ENCODE measurements at regions not wholly inside any gene's neighbourhood (a gene's known extent, or its start where the extent isn't known, plus 50 kb on each side); places are given as distances from the start of the nearest gene placed in this dataset.

DNA sequence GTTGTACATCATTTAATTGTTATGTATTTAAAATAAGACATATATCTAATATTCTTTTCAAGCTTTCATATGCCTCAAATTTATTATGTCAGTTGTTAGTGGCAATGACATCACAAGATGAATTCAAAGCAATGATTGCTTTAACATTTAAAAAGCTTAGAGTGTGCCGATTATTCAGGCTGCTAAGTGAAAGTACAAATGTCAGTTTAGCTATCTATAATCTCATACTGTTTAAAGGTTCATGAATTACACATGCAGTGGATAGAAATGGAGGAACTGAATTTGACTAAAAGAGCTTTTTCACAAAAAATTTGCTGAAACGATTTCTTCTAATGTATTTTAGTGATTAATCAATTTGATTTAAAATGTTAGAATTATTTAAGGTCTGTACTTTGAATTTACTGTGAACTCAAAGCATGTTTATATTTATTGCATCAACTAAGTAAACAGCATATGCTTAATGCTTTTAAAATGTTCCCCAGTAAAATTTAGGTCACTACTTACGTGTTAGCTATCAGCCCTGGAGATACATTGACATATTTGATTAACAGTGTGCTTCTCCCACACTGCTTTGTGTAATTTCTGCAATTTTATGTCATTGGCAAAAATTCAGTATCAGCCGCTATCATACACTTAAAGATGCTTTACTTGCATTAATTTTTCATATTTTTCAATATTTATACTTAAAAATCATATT is 334.9 kb downstream of the PARP8 start:
- no peak for DNase-seq
- intact Hi-C loops (cut with DNase I): no loop called here

DNA sequence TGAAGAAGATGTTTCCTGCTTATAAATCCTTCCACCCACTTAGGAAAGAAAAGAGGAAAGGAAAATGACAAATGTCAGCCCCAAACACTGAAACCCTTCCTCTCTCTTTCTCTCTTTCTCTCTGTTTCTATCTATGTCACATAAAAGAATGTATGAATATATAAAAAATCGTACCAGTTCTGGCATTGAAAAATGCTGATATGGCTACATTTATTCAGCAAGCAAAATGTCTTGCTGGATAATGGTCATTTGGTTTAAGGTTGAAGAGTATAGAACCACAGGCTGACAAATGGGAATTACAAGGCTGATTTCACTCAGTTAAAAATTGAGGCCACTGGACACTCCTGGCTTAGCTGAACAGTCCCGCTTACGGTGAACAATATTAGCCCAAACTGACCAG is 335.9 kb downstream of the PARP8 start:
- DNase-seq: no peak
- intact Hi-C loops (cut with DNase I): no loop called here

DNA sequence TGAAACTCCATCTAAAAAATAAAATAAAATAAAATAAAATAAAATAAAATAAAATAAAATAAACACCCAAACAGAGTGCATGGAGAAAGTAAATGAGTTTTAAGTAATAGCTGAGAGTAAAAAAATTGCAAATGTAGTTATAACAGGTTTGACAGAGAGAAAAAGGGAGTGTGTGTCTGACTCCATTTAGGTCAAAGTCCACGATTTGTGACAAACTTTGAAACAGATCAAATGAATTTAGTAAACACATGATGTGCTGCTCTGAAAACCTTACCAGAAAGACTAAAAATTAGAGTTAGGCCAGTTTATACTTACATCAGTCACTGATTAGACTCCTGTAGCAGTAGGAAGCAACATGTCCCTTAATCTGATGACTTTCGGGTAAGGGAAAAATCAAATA is 346.6 kb downstream of the PARP8 start:
- no peak for DNase-seq
- intact Hi-C loops (cut with DNase I): no loop called here

DNA sequence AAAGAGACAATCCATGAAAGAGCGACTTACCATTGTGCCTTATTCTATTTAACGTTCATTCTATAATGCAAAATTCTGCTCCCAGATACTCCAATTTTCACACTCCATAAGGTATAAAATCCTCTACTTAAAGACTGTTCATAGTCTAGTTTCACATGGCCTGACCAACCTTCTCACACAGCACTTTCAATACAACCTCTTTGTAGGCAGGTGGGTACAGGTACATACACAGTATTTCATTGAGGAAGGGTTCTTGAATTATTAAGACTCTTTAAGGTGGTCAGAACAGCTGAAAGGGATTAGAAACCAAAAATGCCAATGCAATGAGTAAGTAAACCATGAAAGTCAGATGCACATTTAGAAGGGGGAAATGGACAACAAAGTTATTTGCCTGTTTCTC is 352.0 kb downstream of the PARP8 start:
- intact Hi-C loops (cut with DNase I): no loop called here
- no peak for DNase-seq

DNA sequence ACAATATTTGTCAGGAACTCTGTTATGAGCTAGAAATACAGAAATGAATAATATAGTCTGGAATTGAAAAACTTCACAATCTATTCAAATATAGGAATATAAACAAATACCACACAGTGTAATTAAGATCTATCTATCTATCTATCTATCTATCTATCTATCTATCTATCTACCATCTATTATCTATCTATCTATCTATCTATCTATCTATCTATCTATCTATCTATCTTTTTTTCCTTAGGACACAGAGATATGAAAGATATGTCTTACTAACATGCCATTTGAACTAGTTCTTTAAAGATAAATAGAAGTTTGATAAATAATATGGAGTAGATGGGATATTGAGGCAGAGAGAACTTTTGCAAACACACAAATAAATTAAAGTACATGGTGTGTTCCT is 357.8 kb downstream of the PARP8 start:
- DNase-seq: no peak
- intact Hi-C loops (cut with DNase I): no loop called here

DNA sequence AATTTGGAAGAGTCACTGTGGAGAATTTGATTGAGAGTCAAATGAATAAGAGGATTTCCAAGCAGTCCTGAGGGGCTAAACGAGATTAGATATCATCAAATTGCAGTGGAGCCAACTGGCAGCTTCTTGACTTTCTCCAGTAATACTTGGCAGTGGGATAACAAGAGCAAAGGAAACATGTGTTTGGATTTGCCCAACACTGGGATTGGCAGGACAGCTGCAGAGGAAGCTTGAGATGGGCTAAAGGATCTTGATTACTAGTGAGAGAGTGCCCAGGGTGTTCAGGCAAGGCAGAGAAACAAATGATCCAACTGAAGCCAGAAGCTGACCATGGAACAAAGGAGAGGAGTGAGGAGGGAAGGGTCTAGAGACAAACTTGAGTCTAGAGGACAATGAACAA is 356.0 kb upstream of the ISL1 start:
- no peak for DNase-seq
- intact Hi-C loops (cut with DNase I): no loop called here

DNA sequence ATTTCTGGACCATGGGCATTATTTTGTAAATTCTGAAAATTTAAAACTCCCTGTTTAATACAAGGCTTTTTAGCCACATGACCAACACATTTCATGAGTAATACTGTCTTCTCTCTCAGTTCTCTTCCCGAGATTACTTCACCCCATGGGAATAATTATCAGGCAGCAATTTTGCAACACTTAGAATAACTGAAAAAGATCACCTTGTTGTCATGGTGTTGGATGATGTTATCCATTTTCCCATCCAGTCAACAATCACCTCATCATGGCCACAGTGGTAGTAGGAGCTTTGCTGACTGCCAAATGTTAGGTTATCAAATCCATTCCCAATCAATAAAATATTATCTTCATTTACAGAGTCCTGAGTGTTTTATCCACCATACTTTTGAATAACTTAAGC is 354.9 kb upstream of the ISL1 start:
- DNase-seq: no peak
- intact Hi-C loops (cut with DNase I): no loop called here

DNA sequence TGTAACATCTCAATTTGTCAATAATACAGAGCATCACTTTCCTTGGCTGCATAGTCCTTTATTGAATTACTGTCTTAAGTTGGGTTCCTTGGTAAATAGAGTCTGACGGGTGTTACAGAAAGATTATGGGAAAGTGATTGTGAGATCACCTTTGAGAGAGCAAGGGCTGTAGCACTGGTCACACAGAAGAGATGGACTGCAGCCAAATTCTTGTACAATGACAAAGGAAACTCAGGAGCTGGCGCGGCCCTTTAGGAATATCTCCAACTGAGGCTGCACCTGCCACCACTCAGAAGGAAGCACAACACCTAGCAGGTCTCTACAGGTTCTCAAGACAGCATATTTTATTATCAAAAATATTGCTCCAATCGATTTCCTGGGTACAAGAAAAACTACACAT is 350.0 kb upstream of the ISL1 start:
- DNase-seq: no peak
- intact Hi-C loops (cut with DNase I): no loop called here

DNA sequence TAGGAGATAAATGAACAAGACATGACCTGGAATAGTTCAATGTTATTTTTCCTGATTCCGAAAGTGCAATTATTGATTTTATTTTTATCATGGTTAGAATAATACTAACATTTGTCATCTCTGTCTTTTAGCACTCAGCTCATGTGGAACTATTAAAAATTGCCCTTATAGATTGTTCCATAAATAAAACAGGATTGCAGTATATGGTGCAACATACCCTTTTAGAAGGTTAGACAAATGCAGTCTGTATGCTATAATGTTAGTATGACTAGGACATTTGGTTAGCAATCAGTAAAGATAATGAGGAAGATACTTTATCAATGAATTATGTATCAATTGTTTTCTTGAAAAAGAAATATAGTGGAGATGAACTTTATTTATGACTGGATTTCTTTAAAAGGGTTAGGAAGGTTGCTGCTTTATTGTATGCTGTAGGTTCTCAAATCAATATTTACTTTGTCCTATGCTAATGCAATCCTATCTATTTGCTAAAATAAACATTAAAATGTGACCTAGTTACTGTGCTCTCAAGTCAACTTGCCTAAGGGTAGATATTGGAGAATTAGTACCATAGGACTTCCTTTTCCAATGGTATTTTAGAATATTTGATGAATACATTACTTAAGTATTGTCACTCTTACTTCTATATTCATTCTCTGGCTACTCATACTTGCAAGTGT is 348.9 kb upstream of the ISL1 start:
- no peak for DNase-seq
- intact Hi-C loops (cut with DNase I): no loop called here

DNA sequence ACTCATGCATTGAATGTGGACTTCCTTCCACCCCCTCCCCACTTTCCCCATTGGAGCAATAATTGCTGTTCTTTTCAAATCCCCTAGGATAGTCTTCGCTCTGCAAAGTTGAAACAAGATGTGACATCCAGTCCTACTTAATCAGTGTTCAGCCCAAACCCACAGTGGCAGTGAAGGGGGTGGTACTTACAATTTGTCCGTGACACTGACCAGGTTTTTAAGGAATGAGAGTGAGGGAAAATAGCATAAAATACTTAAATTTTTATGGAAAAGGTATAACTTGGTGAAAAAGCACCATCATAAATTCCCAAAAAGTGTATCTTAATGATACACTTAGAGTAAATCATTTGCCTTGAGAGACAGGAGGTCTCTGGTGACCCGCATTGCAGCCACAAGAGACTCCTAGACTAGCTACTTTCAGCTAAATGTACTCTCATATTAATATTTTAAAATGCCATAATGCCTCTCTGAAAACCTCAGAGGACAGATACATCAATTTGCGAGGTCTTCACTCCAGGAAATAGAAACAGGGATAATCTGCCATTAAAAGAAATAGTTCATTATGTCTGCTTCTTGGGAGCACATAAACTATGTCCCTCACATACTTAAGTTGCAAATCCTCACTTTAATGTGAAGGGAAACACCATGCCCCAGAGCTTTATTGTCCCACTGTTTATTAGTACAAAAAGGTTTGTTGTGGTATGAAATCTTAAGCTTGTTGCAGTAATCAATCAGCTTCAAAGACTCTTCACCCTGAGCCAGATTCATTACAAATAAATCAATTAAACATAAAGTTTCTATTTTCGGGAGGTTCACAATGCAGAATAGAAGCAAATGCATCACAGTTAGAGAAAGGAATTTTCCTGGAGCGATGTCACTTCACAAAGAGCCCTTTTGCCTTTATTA is 343.6 kb upstream of the ISL1 start:
- intact Hi-C loops (cut with DNase I): no loop called here

DNA sequence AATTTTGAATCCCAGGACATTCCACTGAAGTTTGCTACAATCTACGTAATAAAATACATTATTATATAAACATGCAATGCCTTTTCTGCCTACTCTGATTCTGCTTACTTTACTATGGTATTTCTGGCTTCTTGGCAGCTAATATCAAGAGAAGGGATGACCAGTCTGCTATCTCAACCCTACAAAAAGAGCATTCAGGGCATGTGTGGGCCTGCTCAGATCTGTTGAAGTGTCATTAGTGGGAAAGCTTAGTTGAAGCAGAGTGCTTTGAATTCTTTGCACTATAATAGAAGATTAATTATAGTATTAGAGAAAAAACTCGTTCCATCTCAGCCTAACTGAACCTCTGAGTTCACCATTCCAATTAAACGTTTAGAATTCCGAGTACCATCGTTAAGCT is 339.5 kb upstream of the ISL1 start:
- no peak for DNase-seq
- intact Hi-C loops (cut with DNase I): no loop called here

More for the DNA sequence above, 343.6 kb upstream of the ISL1 start:
- no peak for DNase-seq

DNA sequence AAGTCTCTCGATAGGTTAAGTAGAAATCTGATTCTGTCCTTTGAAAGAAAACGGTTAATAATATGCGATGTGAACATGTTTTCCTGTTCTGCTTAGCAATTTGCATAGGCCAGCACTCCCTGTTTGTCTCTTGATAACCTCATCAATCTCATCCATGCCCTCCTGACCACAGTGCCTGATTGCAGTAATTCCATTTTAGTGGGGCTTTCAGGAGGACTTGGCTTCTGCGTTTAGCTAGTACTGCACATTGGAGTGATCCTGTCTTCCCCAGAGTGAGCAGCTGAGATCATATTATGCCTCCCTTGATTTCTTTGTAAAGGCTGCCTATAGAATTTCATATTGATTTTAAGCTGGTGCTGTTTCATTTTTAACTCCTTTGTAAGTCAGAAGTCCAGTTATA is 335.9 kb upstream of the ISL1 start:
- intact Hi-C loops (cut with DNase I): no loop called here
- no peak for DNase-seq

DNA sequence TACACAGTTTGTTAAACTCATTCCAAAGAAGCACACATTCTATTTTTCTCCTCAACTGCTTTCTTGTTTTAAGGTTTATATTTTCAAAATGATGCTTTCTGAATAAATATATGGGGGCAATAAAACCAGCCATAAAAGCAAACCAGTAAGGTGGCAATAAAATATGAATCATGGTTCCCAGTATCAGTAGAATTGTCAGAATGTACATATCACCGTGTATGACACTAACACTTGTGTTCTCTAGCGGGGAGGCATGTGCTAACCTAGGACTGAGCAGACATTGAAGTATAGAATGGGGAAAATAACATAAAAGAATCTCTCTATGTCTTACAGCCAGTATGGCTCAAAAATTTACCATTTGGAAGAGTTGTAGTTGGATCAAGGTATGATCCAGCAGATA is 329.9 kb upstream of the ISL1 start:
- DNase-seq: no peak
- intact Hi-C loops (cut with DNase I): no loop called here

DNA sequence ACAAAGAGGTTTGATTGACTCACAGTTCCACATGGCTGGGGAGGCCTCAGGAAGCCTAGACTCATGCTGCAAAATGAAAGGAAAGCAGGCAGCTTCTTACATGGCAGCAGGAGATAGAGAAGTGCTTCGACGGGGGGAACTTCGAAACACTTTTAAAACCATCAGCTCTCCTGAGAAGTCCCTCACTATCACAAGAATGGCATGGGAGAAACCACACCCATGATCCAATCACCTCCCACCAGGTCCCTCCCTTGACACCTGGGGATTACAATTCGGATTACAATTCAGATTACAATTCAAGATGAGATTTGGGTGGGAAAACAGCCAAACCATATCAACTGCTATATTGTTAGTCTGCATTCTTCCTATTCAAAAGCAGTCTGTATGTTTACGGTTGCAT is 322.3 kb upstream of the ISL1 start:
- intact Hi-C loops (cut with DNase I): no loop called here
- DNase-seq: no peak

DNA sequence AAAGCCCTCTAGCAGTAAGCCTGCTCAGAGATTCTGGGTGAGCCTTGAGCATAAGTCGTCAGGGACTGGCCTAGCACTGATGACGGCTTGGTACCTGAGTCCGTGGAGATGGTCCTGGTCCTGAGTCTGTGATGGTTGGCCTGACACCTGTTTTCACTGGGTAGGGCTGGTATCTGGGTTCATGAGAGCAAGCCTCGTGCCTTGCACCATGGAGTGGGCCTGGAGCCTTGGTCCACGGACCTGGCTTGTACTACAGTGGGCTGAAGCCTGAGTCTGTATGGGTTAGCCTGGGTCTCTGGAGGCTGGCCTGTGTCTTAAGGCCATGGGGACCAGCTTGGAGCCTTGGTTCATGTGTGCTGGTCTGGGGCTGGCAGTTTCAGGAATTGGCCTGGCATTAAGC is 310.3 kb upstream of the ISL1 start:
- DNase-seq: no peak
- intact Hi-C loops (cut with DNase I): no loop called here

DNA sequence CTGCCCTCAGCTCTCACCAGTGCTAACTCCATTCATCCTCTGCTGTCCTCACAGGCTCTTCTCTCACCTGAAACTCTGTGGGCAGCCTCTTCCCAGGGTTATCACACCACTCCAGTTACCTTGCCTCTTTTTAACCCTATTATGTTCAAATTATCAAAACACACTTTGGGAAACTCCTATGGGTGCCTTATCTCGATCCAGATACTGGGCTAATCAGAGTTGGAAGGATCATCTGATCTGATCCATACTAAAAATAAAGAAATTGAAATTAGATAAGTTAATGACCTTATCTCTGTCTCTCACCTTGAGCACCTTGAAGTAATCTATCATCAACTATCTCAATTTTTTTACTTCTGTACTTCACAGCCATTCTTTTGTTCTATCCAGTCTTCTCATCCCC is 300.5 kb upstream of the ISL1 start:
- DNase-seq: no peak
- intact Hi-C loops (cut with DNase I): no loop called here

DNA sequence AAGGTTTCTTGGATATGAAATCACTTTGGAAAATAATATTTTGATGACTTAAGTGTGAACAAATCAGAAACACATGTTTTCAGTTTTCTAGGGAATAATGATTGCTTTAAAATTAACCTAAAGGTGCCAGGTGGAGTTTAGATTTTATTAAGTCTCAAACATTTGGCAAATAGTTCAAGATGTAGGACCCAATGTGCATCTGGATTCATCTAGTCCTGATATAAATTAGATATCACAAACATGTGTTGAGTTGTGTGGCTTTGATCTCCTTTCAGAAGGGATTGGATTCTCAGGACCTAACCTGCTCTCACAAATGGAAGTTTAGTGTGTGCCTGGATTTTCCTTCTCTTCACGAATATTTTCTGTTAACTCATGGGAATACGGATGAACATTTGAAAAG is 291.4 kb upstream of the ISL1 start:
- intact Hi-C loops (cut with DNase I): no loop called here
- DNase-seq: no peak

DNA sequence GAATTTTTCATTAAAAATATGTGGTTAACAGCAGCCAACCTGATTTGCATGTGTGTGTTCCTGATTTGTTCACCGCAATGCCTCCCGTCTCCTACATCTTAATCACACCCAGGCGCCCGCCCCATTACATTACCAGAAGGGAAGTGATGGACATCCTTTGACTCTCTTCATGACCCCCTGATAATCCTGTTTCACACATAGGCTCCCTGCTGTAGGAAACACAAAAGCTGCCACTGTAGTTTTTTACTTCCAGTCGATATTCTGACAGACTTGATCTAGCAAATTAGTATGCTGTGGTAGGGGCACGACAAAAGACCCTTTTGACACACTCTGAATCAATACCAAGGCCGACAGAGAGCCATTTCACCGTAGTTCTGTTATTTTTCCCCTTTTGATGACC is 287.8 kb upstream of the ISL1 start:
- DNase-seq: no peak
- intact Hi-C loops (cut with DNase I): no loop called here

DNA sequence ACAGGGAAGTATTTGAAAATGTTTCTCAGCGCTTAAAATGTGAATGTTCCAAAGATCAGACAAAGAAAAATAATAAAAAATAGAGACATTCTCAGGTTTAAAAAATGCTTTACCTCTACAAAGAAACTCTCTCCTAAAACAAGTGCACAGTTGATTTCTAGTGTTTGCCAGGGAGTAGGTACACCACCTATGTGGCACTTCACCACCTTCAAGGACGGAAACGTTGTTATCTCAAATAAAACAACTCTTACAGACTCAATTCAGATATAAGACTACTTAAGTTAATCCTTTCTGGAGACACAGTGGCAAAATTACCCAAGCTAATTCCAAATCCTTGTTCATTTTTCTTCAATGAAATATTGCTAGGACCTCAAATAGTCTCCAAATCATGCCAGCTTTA is 286.4 kb upstream of the ISL1 start:
- DNase-seq: no peak

DNA sequence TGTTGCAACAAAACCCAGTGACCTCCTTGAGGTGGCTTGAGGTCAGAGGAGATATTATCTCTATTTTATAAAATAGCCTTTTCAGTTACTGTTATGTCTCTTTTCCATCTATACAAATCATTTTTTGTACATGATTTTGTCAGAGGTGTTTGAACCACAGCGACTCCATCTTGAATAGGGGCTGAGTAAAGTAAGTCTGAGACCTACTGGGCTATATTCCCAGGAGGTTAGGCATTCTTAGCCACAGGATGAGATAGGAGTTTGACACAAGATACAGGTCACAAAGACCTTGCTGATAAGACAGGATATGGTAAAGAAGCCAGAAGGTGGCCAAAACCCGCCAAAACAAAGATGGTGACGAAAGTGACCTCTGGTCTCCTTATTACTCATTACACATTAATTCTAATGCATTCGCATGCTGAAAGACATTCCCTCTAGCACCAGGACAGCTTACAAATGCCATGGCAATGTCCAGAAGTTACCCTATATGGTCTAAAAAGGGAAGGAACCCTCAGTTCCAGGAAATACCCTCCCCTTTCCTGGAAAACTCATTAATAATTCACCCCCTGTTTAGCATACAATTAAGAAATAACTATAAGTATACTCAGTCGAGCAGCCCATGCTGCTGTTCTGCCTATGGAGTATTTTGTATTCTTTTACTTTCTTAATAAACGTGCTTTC is 283.9 kb upstream of the ISL1 start:
- intact Hi-C loops (cut with DNase I): no loop called here
- DNase-seq: no peak

More for the DNA sequence above, 286.4 kb upstream of the ISL1 start:
- intact Hi-C loops (cut with DNase I): no loop called here

Measured in head of caudate nucleus (tissue), 42 donors.